ENCODE measurements at regions not wholly inside any gene's neighbourhood (a gene's known extent, or its start where the extent isn't known, plus 50 kb on each side); places are given as distances from the start of the nearest gene placed in this dataset.

DNA sequence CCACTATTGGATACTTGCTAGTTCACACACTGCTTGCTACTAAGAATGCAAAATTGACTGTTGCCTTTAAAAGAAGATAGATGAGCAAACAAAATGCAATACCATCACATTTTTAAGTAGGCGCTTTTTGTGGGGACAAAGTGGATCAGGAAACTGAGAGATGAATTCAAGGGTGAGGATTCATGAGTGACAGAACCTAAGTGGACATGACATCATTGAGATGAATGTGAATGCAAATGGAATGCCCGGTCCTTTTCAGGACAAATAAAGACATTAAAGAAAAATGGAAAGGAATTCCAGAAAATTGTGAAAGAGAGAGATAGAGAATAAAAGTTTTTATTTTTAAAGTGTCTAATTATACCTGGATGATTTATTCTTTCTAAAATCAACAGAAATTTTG, 106.3 kb upstream of the AKR1E2 start (continued):
- TF ChIP-seq, protein P1, sequence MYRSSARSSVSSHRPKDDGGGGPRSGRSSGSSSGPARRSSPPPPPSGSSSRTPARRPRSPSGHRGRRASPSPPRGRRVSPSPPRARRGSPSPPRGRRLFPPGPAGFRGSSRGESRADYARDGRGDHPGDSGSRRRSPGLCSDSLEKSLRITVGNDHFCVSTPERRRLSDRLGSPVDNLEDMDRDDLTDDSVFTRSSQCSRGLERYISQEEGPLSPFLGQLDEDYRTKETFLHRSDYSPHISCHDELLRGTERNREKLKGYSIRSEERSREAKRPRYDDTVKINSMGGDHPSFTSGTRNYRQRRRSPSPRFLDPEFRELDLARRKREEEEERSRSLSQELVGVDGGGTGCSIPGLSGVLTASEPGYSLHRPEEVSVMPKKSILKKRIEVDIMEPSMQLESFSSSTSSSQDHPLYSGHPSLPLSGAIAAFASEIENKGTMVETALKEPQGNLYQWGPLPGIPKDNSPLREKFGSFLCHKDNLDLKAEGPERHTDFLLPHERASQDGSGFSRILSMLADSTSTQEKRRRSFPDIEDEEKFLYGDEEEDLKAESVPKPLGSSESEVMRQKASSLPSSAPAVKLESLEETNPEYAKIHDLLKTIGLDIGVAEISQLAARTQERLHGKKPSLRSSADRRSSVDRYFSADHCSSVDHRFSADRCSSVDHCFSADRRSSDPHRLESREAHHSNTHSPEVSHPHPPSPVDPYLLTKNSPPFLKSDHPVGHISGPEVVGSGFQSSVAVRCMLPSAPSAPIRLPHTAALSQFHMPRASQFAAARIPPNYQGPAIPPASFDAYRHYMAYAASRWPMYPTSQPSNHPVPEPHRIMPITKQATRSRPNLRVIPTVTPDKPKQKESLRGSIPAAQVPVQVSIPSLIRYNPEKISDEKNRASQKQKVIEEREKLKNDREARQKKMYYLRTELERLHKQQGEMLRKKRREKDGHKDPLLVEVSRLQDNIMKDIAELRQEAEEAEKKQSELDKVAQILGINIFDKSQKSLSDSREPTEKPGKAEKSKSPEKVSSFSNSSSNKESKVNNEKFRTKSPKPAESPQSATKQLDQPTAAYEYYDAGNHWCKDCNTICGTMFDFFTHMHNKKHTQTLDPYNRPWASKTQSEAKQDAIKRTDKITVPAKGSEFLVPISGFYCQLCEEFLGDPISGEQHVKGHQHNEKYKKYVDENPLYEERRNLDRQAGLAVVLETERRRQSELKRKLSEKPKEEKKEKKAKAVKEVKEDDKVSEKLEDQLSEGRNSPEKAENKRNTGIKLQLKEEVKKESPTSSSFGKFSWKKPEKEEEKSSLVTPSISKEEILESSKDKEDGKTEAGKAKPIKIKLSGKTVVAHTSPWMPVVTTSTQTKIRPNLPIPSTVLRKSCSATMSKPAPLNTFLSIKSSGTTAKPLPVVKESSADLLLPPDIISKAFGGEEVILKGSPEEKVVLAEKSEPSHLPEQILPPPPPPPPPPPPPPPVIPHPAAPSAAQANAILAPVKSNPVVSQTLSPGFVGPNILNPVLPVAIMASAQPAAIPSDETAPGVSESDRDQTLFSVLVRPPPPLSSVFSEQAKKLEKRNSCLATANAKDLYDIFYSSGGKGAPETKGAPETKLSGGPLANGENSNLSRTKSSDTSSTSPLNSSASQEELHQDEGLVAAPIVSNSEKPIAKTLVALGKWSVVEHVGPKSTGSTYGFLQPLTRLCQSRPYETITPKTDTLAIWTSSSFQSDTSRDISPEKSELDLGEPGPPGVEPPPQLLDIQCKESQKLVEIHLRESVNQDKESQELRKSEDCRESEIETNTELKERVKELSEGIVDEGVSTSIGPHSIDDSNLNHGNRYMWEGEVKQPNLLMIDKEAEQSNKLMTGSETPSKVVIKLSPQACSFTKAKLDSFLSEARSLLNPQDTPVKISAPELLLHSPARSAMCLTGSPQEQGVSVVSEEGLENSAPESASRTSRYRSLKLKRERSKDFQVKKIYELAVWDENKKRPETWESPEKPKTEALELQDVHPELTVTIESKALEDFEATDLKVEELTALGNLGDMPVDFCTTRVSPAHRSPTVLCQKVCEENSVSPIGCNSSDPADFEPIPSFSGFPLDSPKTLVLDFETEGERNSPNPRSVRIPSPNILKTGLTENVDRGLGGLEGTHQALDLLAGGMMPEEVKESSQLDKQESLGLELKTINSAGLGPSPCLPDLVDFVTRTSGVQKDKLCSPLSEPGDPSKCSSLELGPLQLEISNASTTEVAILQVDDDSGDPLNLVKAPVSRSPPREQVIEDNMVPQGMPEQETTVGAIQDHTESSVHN (IDR thresholded peaks at IDR 0.05; ENCODE audit: borderline replicate concordance in 1 of 2, low read depth in 1 of 2), result no peak

DNA sequence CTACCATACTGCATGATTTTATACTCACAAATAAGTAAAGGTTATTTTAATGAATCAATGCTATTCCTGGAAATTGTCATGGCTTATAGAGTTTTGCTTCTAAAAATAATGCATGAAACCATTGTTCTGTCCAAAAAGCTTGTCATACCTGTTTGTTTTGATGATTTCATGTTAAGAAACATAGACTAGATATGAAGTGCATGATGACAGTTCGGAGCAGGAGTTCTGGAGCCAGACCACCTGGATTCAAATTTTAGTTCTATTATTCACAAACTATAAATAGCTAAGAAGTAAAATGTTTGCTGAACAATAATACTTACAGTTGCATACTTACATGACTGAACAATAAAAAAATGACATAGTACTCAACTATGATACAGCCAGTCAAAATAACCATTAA, 107.0 kb upstream of the AKR1E2 start:
- H3K79me2 ChIP-seq (ENCODE audit: control insufficient read depth, insufficient read depth, low read length), result no peaks in the 10 kb centered on the region
- H3K36me3 ChIP-seq (ENCODE audit: control insufficient read depth, insufficient read depth, low read length), result no peaks in the 10 kb centered on the region
- peaks cover 4 to 5% of the 10 kb centered on the region in 2 experiments; a peak in 1 of 5 replicates for H3K27me3 ChIP-seq (ENCODE audit: control insufficient read depth in 2 of 2, insufficient read depth in 2 of 2, low read length in 2 of 2)
- no TSS peak for BruUV-seq (replicated peaks)
- CTCF ChIA-PET (ENCODE audit: low intra/inter-chr PET ratio), result no interaction called here
- DNase-seq (ENCODE audit: extremely low read depth in 1 of 4, low spot score in 3 of 4), result no peak
- no peak for FAIRE-seq
- intact Hi-C loops (cut with micrococcal nuclease), result no loop called here
- H3K9me3 ChIP-seq (replicated peaks; ENCODE audit: control insufficient read depth, insufficient read depth, low read depth, low read length), result no peaks in the 10 kb centered on the region
- in situ Hi-C loops (cut with MboI), result no loop called here
- no peak overlapping the region for H3K27ac ChIP-seq (ENCODE audit: extremely low read depth, low read depth, low read length)
- no peak for ATAC-seq
- no peak overlapping the region for H2AFZ ChIP-seq (ENCODE audit: low read depth, low read length)
- POLR2A ChIA-PET, result no interaction called here
- H3K4me1 ChIP-seq (replicated peaks in 1 of 2; ENCODE audit: control insufficient read depth in 2 of 2, insufficient read depth in 2 of 2, low read length in 2 of 2), result no peaks in the 10 kb centered on the region
- no peaks in the 10 kb centered on the region for H4K20me1 ChIP-seq (replicated peaks; ENCODE audit: control insufficient read depth, insufficient read depth, low read length)
- no peak overlapping the region for H3K4me3 ChIP-seq
- WGBS (ENCODE audit: insufficient coverage, low coverage, missing lambda C conversion rate), result 0% methylated on average over 1 of the region's 1 CpG
- H3K4me2 ChIP-seq (ENCODE audit: insufficient read depth, low read length), result no peak overlapping the region
- H3K9ac ChIP-seq (ENCODE audit: insufficient read depth in 1 of 2, low read depth in 2 of 2, low read length in 2 of 2), result no peak overlapping the region
- TF ChIP-seq, protein P2, sequence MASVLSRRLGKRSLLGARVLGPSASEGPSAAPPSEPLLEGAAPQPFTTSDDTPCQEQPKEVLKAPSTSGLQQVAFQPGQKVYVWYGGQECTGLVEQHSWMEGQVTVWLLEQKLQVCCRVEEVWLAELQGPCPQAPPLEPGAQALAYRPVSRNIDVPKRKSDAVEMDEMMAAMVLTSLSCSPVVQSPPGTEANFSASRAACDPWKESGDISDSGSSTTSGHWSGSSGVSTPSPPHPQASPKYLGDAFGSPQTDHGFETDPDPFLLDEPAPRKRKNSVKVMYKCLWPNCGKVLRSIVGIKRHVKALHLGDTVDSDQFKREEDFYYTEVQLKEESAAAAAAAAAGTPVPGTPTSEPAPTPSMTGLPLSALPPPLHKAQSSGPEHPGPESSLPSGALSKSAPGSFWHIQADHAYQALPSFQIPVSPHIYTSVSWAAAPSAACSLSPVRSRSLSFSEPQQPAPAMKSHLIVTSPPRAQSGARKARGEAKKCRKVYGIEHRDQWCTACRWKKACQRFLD (CRISPR knock-in tag; IDR thresholded peaks at IDR 0.05), result no peak
- no peak for TF ChIP-seq ZNF324 (CRISPR knock-in tag; IDR thresholded peaks at IDR 0.05)
- TF ChIP-seq, protein P3, sequence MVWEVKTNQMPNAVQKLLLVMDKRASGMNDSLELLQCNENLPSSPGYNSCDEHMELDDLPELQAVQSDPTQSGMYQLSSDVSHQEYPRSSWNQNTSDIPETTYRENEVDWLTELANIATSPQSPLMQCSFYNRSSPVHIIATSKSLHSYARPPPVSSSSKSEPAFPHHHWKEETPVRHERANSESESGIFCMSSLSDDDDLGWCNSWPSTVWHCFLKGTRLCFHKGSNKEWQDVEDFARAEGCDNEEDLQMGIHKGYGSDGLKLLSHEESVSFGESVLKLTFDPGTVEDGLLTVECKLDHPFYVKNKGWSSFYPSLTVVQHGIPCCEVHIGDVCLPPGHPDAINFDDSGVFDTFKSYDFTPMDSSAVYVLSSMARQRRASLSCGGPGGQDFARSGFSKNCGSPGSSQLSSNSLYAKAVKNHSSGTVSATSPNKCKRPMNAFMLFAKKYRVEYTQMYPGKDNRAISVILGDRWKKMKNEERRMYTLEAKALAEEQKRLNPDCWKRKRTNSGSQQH (CRISPR knock-in tag; IDR thresholded peaks at IDR 0.05), result no peak
- no peaks in the 10 kb centered on the region for H3K9me1 ChIP-seq (ENCODE audit: control insufficient read depth, insufficient read depth, low read length)

Data from K562 (cell line).